K562 (cell line): ENCODE measurements at regions not wholly inside any gene's neighbourhood (a gene's known extent, or its start where the extent isn't known, plus 50 kb on each side); places are given as distances from the start of the nearest gene placed in this dataset.
A peak's percentile ranks its signal among the peaks of the same experiment; 100 is the strongest.

ENCODE experiments used
- ATAC-seq: fragments of 200-7000 bp; cut with Tn5 transposase; 3 replicates; pipeline ENCODE4 v1.9.1; 2020; ENCODE audit warnings: moderate library complexity
- BruUV-seq: library from RNA; stranded (reverse); fragments of 400-500 nt; replicated peaks from 2 replicates; lab custom pipeline; 2021; lab: Mats Ljungman, UMichigan
- CTCF ChIA-PET: fragments of 300-600 bp; formaldehyde crosslinking; extraction: SDS; loops from one replicate; lab custom pipeline; 2021; ENCODE audit warnings: low intra/inter-chr PET ratio; lab: Yijun Ruan, JAX
- POLR2A ChIA-PET: fragments of 300-600, 350-650 bp; sonication (Branson Sonifier 250); formaldehyde crosslinking; extraction: SDS; loops from one replicate; lab custom pipeline; 2021; ENCODE audit warnings: antibody characterized with exemption, inconsistent platforms; lab: Yijun Ruan, JAX
- DNase-seq, 4 experiments: peaks; one replicate each; pipeline versions ENCODE4 v3.0.0 to v3.0.0-alpha.2; 2011 to 2018; ENCODE audit warnings: low spot score in 3 of 4, mixed read lengths in 3 of 4; ENCODE audit errors: extremely low read depth in 1 of 4
- FAIRE-seq: peaks from 2 replicates; lab custom pipeline; 2011; peaks lifted over from hg19 to GRCh38; lab: Jason Lieb, UNC
- H2AFZ ChIP-seq: 2 replicates; pipeline ENCODE4 v1.6.0; 2011; ENCODE audit warnings: low read depth, low read length, control low read depth, inconsistent platforms
- H3K27ac ChIP-seq: fragments of 200-600 bp; 3 replicates; pipeline ENCODE4 v1.8.0; 2011; ENCODE audit warnings: low read depth, mild to moderate bottlenecking, control low read depth, inconsistent platforms, low read length, moderate library complexity, mixed read lengths; ENCODE audit errors: extremely low read depth
- H3K27me3 ChIP-seq, 2 experiments: fragments of 300-600 bp in 1 of 2; 2 replicates in 1 of 2; 3 replicates in 1 of 2; pipeline versions ENCODE4 v1.6.0 to v1.8.0; 2011; ENCODE audit warnings: inconsistent platforms in 2 of 2, low read length in 2 of 2, mild to moderate bottlenecking in 1 of 2, mixed read lengths in 1 of 2, moderate library complexity in 1 of 2; ENCODE audit not compliant: control insufficient read depth in 2 of 2, insufficient read depth in 2 of 2
- H3K36me3 ChIP-seq: fragments of 300-600 bp; 3 replicates; pipeline ENCODE4 v1.8.0; 2011; ENCODE audit warnings: mild to moderate bottlenecking, low read length, inconsistent platforms; ENCODE audit not compliant: control insufficient read depth, insufficient read depth
- H3K4me1 ChIP-seq, 2 experiments: fragments of 200-600 bp in 1 of 2; replicated peaks in 1 of 2; 2 replicates in 1 of 2; 3 replicates in 1 of 2; pipeline versions ENCODE4 v1.5.1 to v1.8.0; 2011; ENCODE audit warnings: inconsistent platforms in 2 of 2, low read length in 2 of 2, mild to moderate bottlenecking in 1 of 2, mixed read lengths in 1 of 2, moderate library complexity in 1 of 2; ENCODE audit not compliant: control insufficient read depth in 2 of 2, insufficient read depth in 2 of 2
- H3K4me2 ChIP-seq: 2 replicates; pipeline ENCODE4 v1.6.1; 2011; ENCODE audit warnings: low read length, control low read depth, inconsistent platforms, mixed read lengths; ENCODE audit not compliant: insufficient read depth
- H3K4me3 ChIP-seq: fragments of 200-600 bp; sonication (generic), shearing (Covaris generic); 2 replicates; pipeline ENCODE4 v1.5.1; 2016; ENCODE audit warnings: control low read depth, inconsistent platforms
- H3K79me2 ChIP-seq: fragments of 200-600 bp; 3 replicates; pipeline ENCODE4 v1.8.0; 2011; ENCODE audit warnings: low read length, inconsistent platforms; ENCODE audit not compliant: control insufficient read depth, insufficient read depth
- H3K9ac ChIP-seq, 2 experiments: 2 replicates each; pipeline versions ENCODE4 v1.6.0 to v1.6.1; 2011; ENCODE audit warnings: low read depth in 2 of 2, low read length in 2 of 2, control low read depth in 1 of 2, inconsistent platforms in 1 of 2, mild to moderate bottlenecking in 1 of 2, mixed read lengths in 1 of 2; ENCODE audit not compliant: insufficient read depth in 1 of 2
- H3K9me1 ChIP-seq: one replicate; pipeline ENCODE4 v1.6.0; 2011; ENCODE audit warnings: inconsistent platforms, mild to moderate bottlenecking, low read length, moderate library complexity; ENCODE audit not compliant: control insufficient read depth, insufficient read depth
- H3K9me3 ChIP-seq: replicated peaks from 2 replicates; pipeline ENCODE4 v1.5.1; 2011; ENCODE audit warnings: low read depth, low read length, inconsistent platforms; ENCODE audit not compliant: control insufficient read depth, insufficient read depth
- H4K20me1 ChIP-seq: replicated peaks from 2 replicates; pipeline ENCODE4 v1.6.1; 2011; ENCODE audit warnings: low read length, inconsistent platforms, mixed read lengths; ENCODE audit not compliant: control insufficient read depth, insufficient read depth
- CLOCK ChIP-seq: fragments of 250-450 bp; sonication (Bioruptor Pico); IDR thresholded peaks from 2 replicates; pipeline ENCODE4 v1.4.0; 2020; ENCODE audit warnings: mild to moderate bottlenecking, moderate library complexity, borderline replicate concordance
- GATA2 ChIP-seq: sonication (generic); formaldehyde crosslinking; IDR thresholded peaks from 2 replicates; pipeline ENCODE4 v1.4.0; 2020; ENCODE audit warnings: mild to moderate bottlenecking, missing genetic modification reagents
- HMG20B ChIP-seq: fragments of 250-450 bp; sonication (Bioruptor Pico); IDR thresholded peaks from 2 replicates; pipeline ENCODE4 v1.5.0; 2021; ENCODE audit warnings: mild to moderate bottlenecking
- MECOM ChIP-seq: fragments of 250-450 bp; sonication (Bioruptor Pico); IDR thresholded peaks from 2 replicates; pipeline ENCODE4 v1.8.0; 2022; ENCODE audit warnings: inconsistent platforms
- MEIS2 ChIP-seq: fragments of 450-650 bp; IDR thresholded peaks from 2 replicates; pipeline ENCODE4 v1.6.1; 2014; ENCODE audit warnings: mild to moderate bottlenecking; ENCODE audit not compliant: partially characterized antibody
- NFRKB ChIP-seq: fragments of 450-650 bp; IDR thresholded peaks from 2 replicates; pipeline ENCODE4 v1.6.1; 2016; ENCODE audit warnings: low read depth
- NFXL1 ChIP-seq: fragments of 450-650 bp; formaldehyde crosslinking; IDR thresholded peaks from 2 replicates; pipeline ENCODE4 v1.4.0; 2021; ENCODE audit warnings: mild to moderate bottlenecking
- NR3C1 ChIP-seq: sonication (generic); formaldehyde crosslinking; IDR thresholded peaks from 2 replicates; pipeline ENCODE4 v1.8.1; 2022; ENCODE audit warnings: missing genetic modification reagents
- POLR3G ChIP-seq: IDR thresholded peaks from 2 replicates; pipeline ENCODE4 v1.6.1; 2011; ENCODE audit not compliant: insufficient read length, insufficient replicate concordance; ENCODE audit errors: extremely low read depth
- RHOXF2B ChIP-seq: fragments of 250-450 bp; sonication (Bioruptor Pico); conservative IDR thresholded peaks from 2 replicates; pipeline ENCODE4 v1.5.1; 2021
- SUPT5H ChIP-seq: fragments of 450-650 bp; IDR thresholded peaks from 2 replicates; pipeline ENCODE4 v1.6.1; 2016
- WGBS: fragments of 100-300 bp; shearing (Covaris generic); methylation state at CpG from one replicate; pipeline ENCODE4 v1.1.6; 2016; ENCODE audit warnings: low coverage, mixed read lengths; ENCODE audit not compliant: insufficient coverage; ENCODE audit errors: missing lambda C conversion rate; 5-methylcytosine and 5-hydroxymethylcytosine counted together
- in situ Hi-C: fragments of 300-500 bp; cut with MboI; formaldehyde crosslinking; loops from 4 replicates; pipeline ENCODE4 v1.15.0; 2018; ENCODE audit warnings: inconsistent platforms, mixed read lengths
- intact Hi-C: fragments of 100-400 bp; cut with micrococcal nuclease; formaldehyde crosslinking; loops from 2 replicates; pipeline ENCODE4 v1.14.2; 2022
- TF ChIP-seq, protein P1 (sequence below): sonication (generic); formaldehyde crosslinking; IDR thresholded peaks from 2 replicates; pipeline ENCODE4 v1.8.1; 2023; ENCODE audit warnings: mild to moderate bottlenecking, missing genetic modification reagents

- Histone ChIP-seq H3K27ac (no peak overlapping the region), H3K9me1 (no peaks in the 10 kb centered on the region), H3K27me3 (peaks cover 7 to 24% of the 10 kb centered on the region in 2 experiments; a peak in 4 of 5 replicates), H3K4me3 (no peak overlapping the region), H2AFZ (no peak overlapping the region), H3K4me2 (no peak overlapping the region), H3K36me3 (no peaks in the 10 kb centered on the region), H3K9me3 (no peaks in the 10 kb centered on the region), H3K9ac (no peak overlapping the region), H3K79me2 (no peaks in the 10 kb centered on the region), H3K4me1 (no peaks in the 10 kb centered on the region), H4K20me1 (0 out of 2 replicates have a peak, but pooled peaks cover 4% of the 10 kb centered on the region)
- in situ Hi-C loops (no loop called here), intact Hi-C loops (no loop called here)
- WGBS, result 0% methylated on average over 10 of the region's 10 CpGs
- DNase-seq, result no peak
- CTCF ChIA-PET, result no interaction called here
- BruUV-seq, result no TSS peak
- POLR2A ChIA-PET, result no interaction called here
- no peak for FAIRE-seq
- no peak for TF ChIP-seq GATA2
- peak; percentile 24 for TF ChIP-seq MEIS2
- ATAC-seq, result no peak
These were observed 315.3 kb downstream of the BUD13 start for GRCh38 chr11:116457336-116458007.

DNA sequence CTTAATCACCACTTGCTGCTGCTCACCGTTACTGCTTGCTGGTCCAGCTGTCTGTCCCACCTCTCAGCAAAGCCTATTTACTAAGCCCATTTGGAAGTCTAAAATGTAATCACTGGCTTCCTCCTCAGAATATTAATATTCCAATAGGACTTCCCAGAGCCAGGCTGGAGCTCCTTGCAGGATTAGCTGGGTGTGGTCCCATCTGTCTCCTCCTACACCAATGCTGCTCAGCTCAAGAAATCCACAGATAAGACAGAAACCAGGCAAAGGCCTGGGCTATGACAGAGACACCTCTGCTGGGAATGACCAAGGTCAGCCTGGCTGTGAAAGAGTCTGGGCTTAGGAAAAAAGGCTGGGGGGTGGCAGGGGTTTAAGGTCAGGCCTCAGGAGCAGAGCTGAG is 317.8 kb downstream of the BUD13 start:
- Histone ChIP-seq H3K4me3 (no peak overlapping the region), H3K9ac (no peak overlapping the region), H3K36me3 (no peaks in the 10 kb centered on the region), H3K27me3 (peaks cover 7 to 11% of the 10 kb centered on the region in 2 experiments; a peak in 3 of 5 replicates), H2AFZ (no peak overlapping the region), H3K27ac (no peak overlapping the region), H3K79me2 (no peaks in the 10 kb centered on the region), H4K20me1 (0 out of 2 replicates have a peak, but pooled peaks cover 4% of the 10 kb centered on the region), H3K4me2 (no peak overlapping the region), H3K9me1 (no peaks in the 10 kb centered on the region), H3K9me3 (no peaks in the 10 kb centered on the region), H3K4me1 (no peaks in the 10 kb centered on the region)
- FAIRE-seq, result no peak
- 0% methylated on average over 1 of the region's 1 CpG for WGBS
- DNase-seq, result no peak
- no TSS peak for BruUV-seq
- in situ Hi-C loops, result no loop called here
- ChIA-PET CTCF (interaction anchor here (0.6 kb wide), 1 partner anchor 651 kb away, joined by 3 read pairs; no protein-coding TSS in a partner anchor), POLR2A (no interaction called here)
- no peak for ATAC-seq
- intact Hi-C loops, result loop anchor here (1.0 to 5.0 kb wide), 3 partner anchors 44 to 236 kb away; no protein-coding TSS in a partner anchor
- no peak for TF ChIP-seq POLR3G
- TF ChIP-seq RHOXF2B (CRISPR knock-in tag), result no peak
- no peak for TF ChIP-seq NFRKB
- TF ChIP-seq NR3C1, result no peak
- TF ChIP-seq SUPT5H, result no peak
- TF ChIP-seq, protein P1, sequence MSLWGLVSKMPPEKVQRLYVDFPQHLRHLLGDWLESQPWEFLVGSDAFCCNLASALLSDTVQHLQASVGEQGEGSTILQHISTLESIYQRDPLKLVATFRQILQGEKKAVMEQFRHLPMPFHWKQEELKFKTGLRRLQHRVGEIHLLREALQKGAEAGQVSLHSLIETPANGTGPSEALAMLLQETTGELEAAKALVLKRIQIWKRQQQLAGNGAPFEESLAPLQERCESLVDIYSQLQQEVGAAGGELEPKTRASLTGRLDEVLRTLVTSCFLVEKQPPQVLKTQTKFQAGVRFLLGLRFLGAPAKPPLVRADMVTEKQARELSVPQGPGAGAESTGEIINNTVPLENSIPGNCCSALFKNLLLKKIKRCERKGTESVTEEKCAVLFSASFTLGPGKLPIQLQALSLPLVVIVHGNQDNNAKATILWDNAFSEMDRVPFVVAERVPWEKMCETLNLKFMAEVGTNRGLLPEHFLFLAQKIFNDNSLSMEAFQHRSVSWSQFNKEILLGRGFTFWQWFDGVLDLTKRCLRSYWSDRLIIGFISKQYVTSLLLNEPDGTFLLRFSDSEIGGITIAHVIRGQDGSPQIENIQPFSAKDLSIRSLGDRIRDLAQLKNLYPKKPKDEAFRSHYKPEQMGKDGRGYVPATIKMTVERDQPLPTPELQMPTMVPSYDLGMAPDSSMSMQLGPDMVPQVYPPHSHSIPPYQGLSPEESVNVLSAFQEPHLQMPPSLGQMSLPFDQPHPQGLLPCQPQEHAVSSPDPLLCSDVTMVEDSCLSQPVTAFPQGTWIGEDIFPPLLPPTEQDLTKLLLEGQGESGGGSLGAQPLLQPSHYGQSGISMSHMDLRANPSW (CRISPR knock-in tag), result no peak
- no peak for TF ChIP-seq CLOCK (CRISPR knock-in tag)
- TF ChIP-seq HMG20B (CRISPR knock-in tag), result no peak
- TF ChIP-seq MECOM (CRISPR knock-in tag), result no peak
- no peak for TF ChIP-seq NFXL1 (CRISPR knock-in tag)
